ENCODE measurements at regions not wholly inside any gene's neighbourhood (a gene's known extent, or its start where the extent isn't known, plus 50 kb on each side); places are given as distances from the start of the nearest gene placed in this dataset.

GRCh38 chr14:22427771-22428231 is 161.2 kb downstream of the DAD1 start:
- TF ChIP-seq CTCF (IDR thresholded peaks at IDR 0.05) (no peak), POLR2AphosphoS5 (IDR thresholded peaks at IDR 0.05) (peak; percentile 33 to 70 (median 61))
